ENCODE measurements at regions not wholly inside any gene's neighbourhood (a gene's known extent, or its start where the extent isn't known, plus 50 kb on each side); places are given as distances from the start of the nearest gene placed in this dataset.

- TF ChIP-seq POLR2A (IDR thresholded peaks at IDR 0.05; ENCODE audit: low read depth, low read length) (no peak), TAF1 (IDR thresholded peaks at IDR 0.05; ENCODE audit: borderline replicate concordance, low read depth, low read length) (no peak)
Observed at GRCh38 chr4:101600287-101600686, 190.2 kb upstream of the BANK1 start.

Measured in GM12892 (cell line).